DMS53 (cell line): ENCODE measurements at regions not wholly inside any gene's neighbourhood (a gene's known extent, or its start where the extent isn't known, plus 50 kb on each side); places are given as distances from the start of the nearest gene placed in this dataset.
A peak's percentile ranks its signal among the peaks of the same experiment; 100 is the strongest.
"Not testable (repeated sequence)": the region's sequence is repeated elsewhere in the genome, so short reads cannot be mapped to it uniquely, and the experiment has no call there.

ENCODE experiments used
- DNase-seq: peaks from one replicate; lab custom pipeline; 2025; lab: John Stamatoyannopoulos, UW

- no peak for DNase-seq
These were observed 163.1 kb upstream of the PGR start for GRCh38 chr11:101292661-101293240.

GRCh38 chr11:101291279-101291678 is 161.7 kb upstream of the PGR start:
- no peak for DNase-seq

GRCh38 chr11:101288392-101288791 is 158.8 kb upstream of the PGR start:
- no peak for DNase-seq

- DNase-seq, result no peak
These were observed 150.1 kb upstream of the PGR start for GRCh38 chr11:101279728-101280127.

GRCh38 chr11:101278286-101278685 is 148.7 kb upstream of the PGR start:
- no peak for DNase-seq

GRCh38 chr11:101277036-101277435 is 147.4 kb upstream of the PGR start:
- no peak for DNase-seq

- no peak for DNase-seq
These were observed 140.5 kb upstream of the PGR start for GRCh38 chr11:101269990-101270660.

GRCh38 chr11:101269390-101269789 is 139.8 kb upstream of the PGR start:
- no peak for DNase-seq

GRCh38 chr11:101267654-101268053 is 138.0 kb upstream of the PGR start:
- no peak for DNase-seq

GRCh38 chr11:101264306-101264705 is 134.7 kb upstream of the PGR start:
- no peak for DNase-seq

GRCh38 chr11:101262995-101263394 is 133.4 kb upstream of the PGR start:
- DNase-seq, result no peak

GRCh38 chr11:101262258-101262657 is 132.6 kb upstream of the PGR start:
- no peak for DNase-seq

GRCh38 chr11:101255036-101255435 is 125.4 kb upstream of the PGR start:
- DNase-seq, result no peak

- no peak for DNase-seq
These were observed 124.4 kb upstream of the PGR start for GRCh38 chr11:101254037-101254436.

- not testable (repeated sequence) for DNase-seq
These were observed 116.0 kb upstream of the PGR start for GRCh38 chr11:101245635-101246034.

- DNase-seq, result not testable (repeated sequence)
These were observed 115.5 kb upstream of the PGR start for GRCh38 chr11:101245081-101245480.

GRCh38 chr11:101241160-101241795 is 111.7 kb upstream of the PGR start:
- no peak for DNase-seq

GRCh38 chr11:101231207-101231834 is 101.7 kb upstream of the PGR start:
- not testable (repeated sequence) for DNase-seq

- DNase-seq, result no peak
These were observed 97.0 kb upstream of the PGR start for GRCh38 chr11:101226617-101227016.

GRCh38 chr11:101224221-101224620 is 94.6 kb upstream of the PGR start:
- no peak for DNase-seq

GRCh38 chr11:101218091-101218490 is 88.5 kb upstream of the PGR start:
- peak; percentile 84 for DNase-seq

GRCh38 chr11:101216091-101216490 is 86.5 kb upstream of the PGR start:
- not testable (repeated sequence) for DNase-seq

GRCh38 chr11:101215069-101215468 is 85.5 kb upstream of the PGR start:
- DNase-seq, result peak; percentile 21
